H1 (cell line): ENCODE measurements at regions not wholly inside any gene's neighbourhood (a gene's known extent, or its start where the extent isn't known, plus 50 kb on each side); places are given as distances from the start of the nearest gene placed in this dataset.

ENCODE experiments used
- CTCF ChIA-PET: fragments of 300-600 bp; sonication (Branson Sonifier 250); formaldehyde crosslinking; loops from one replicate; lab custom pipeline; 2021; ENCODE audit not compliant: partially characterized antibody; lab: Charles Lee
- POLR2A ChIA-PET: fragments of 300-600 bp; sonication (Branson Sonifier 250); formaldehyde crosslinking; loops from one replicate; lab custom pipeline; 2021; ENCODE audit warnings: inconsistent platforms; ENCODE audit not compliant: partially characterized antibody; lab: Charles Lee
- DNase-seq, 2 experiments: peaks; one replicate each; pipeline versions ENCODE4 v3.0.0 to v3.0.0-alpha.2; 2010 to 2022; ENCODE audit warnings: low spot score in 2 of 2, low read depth in 1 of 2, mixed read lengths in 1 of 2
- FAIRE-seq: peaks from 2 replicates; lab custom pipeline; 2011; peaks lifted over from hg19 to GRCh38; lab: Jason Lieb, UNC
- H2AFZ ChIP-seq: 2 replicates; pipeline ENCODE4 v1.8.1; 2012; ENCODE audit warnings: low read length, inconsistent platforms
- H2AK5ac ChIP-seq: 2 replicates; pipeline ENCODE4 v1.6.1; 2013; ENCODE audit warnings: low read depth, low read length
- H2BK120ac ChIP-seq: replicated peaks from 2 replicates; pipeline ENCODE3; 2013; ENCODE audit warnings: low read depth, low read length, inconsistent platforms
- H2BK12ac ChIP-seq: 2 replicates; pipeline ENCODE4 v1.6.1; 2013; ENCODE audit warnings: low read depth, low read length
- H2BK15ac ChIP-seq: 2 replicates; pipeline ENCODE4 v1.6.1; 2013; ENCODE audit warnings: low read length
- H2BK20ac ChIP-seq: 2 replicates; pipeline ENCODE4 v1.6.1; 2013; ENCODE audit warnings: low read length
- H2BK5ac ChIP-seq: 2 replicates; pipeline ENCODE4 v1.6.1; 2013; ENCODE audit warnings: low read depth, low read length
- H3K14ac ChIP-seq: 2 replicates; pipeline ENCODE4 v1.6.1; 2013; ENCODE audit warnings: inconsistent platforms; ENCODE audit not compliant: insufficient read length
- H3K18ac ChIP-seq: 2 replicates; pipeline ENCODE4 v1.6.1; 2013; ENCODE audit warnings: low read length; ENCODE audit errors: extremely low read depth
- H3K23ac ChIP-seq: 2 replicates; pipeline ENCODE4 v1.6.1; 2013; ENCODE audit warnings: inconsistent platforms; ENCODE audit not compliant: insufficient read length
- H3K23me2 ChIP-seq: 2 replicates; pipeline ENCODE4 v1.6.1; 2013; ENCODE audit warnings: low read depth, low read length
- H3K27ac ChIP-seq: 2 replicates; pipeline ENCODE4 v1.6.1; 2011; ENCODE audit warnings: low read depth, low read length, inconsistent platforms
- H3K27me3 ChIP-seq, 4 experiments: replicated peaks in 1 of 4; 1 replicate in 1 of 4; 2 replicates in 3 of 4; pipeline versions ENCODE4 v1.6.1 to v1.8.1; 2011 to 2013; ENCODE audit warnings: low read length in 3 of 4, mild to moderate bottlenecking in 3 of 4, inconsistent platforms in 2 of 4, mixed read lengths in 2 of 4, moderate library complexity in 1 of 4; ENCODE audit not compliant: control insufficient read depth in 3 of 4, insufficient read depth in 3 of 4; ENCODE audit errors: extremely low read depth in 1 of 4
- H3K36me3 ChIP-seq, 4 experiments: 2 replicates each; pipeline versions ENCODE4 v1.6.1 to v1.8.1; 2011 to 2013; ENCODE audit warnings: mild to moderate bottlenecking in 4 of 4, low read length in 3 of 4, moderate library complexity in 2 of 4, control low read depth in 1 of 4, inconsistent platforms in 1 of 4; ENCODE audit not compliant: insufficient read depth in 4 of 4, control insufficient read depth in 2 of 4
- H3K4ac ChIP-seq: replicated peaks from 2 replicates; pipeline ENCODE3; 2013; ENCODE audit warnings: low read length, low read depth, mixed read lengths, inconsistent platforms; ENCODE audit not compliant: insufficient read length
- H3K4me1 ChIP-seq, 4 experiments: replicated peaks in 1 of 4; 1 replicate in 1 of 4; 2 replicates in 3 of 4; pipeline versions ENCODE4 v1.6.1 to v1.8.1; 2011 to 2013; ENCODE audit warnings: low read length in 3 of 4, inconsistent platforms in 2 of 4, mixed read lengths in 1 of 4; ENCODE audit not compliant: insufficient read depth in 4 of 4, control insufficient read depth in 3 of 4
- H3K4me2 ChIP-seq, 2 experiments: 2 replicates each; pipeline versions ENCODE4 v1.6.1 to v1.8.1; 2011 to 2013; ENCODE audit warnings: low read depth in 2 of 2, low read length in 2 of 2, control low read depth in 1 of 2, inconsistent platforms in 1 of 2, mild to moderate bottlenecking in 1 of 2; ENCODE audit not compliant: insufficient read depth in 1 of 2
- H3K4me3 ChIP-seq, 4 experiments: fragments of 200-600, 300-600 bp in 1 of 4; sonication (generic), shearing (Covaris generic), sonication (Bioruptor Twin) in 1 of 4; 2 replicates each; pipeline versions ENCODE4 v1.5.1 to v1.8.1; 2011 to 2016; ENCODE audit warnings: low read length in 4 of 4, low read depth in 3 of 4, control low read depth in 2 of 4, inconsistent platforms in 2 of 4, mild to moderate bottlenecking in 2 of 4, mixed read lengths in 1 of 4, moderate library complexity in 1 of 4; ENCODE audit not compliant: insufficient read depth in 2 of 4; ENCODE audit errors: extremely low read depth in 1 of 4
- H3K56ac ChIP-seq: replicated peaks from 2 replicates; pipeline ENCODE3; 2013; ENCODE audit warnings: low read depth, mild to moderate bottlenecking, mixed read lengths, low read length, inconsistent platforms; ENCODE audit not compliant: insufficient read length
- H3K79me1 ChIP-seq: 2 replicates; pipeline ENCODE4 v1.6.1; 2013; ENCODE audit warnings: low read depth, low read length, control low read depth
- H3K79me2 ChIP-seq, 2 experiments: 2 replicates each; pipeline versions ENCODE4 v1.6.1 to v1.8.1; 2012 to 2013; ENCODE audit warnings: low read length in 2 of 2, mild to moderate bottlenecking in 2 of 2, inconsistent platforms in 1 of 2; ENCODE audit not compliant: insufficient read depth in 2 of 2, control insufficient read depth in 1 of 2
- H3K9ac ChIP-seq, 4 experiments: replicated peaks in 1 of 4; 1 replicate in 1 of 4; 2 replicates in 3 of 4; pipeline versions ENCODE4 v1.6.1 to v1.8.1; 2011 to 2013; ENCODE audit warnings: low read depth in 3 of 4, low read length in 3 of 4, control low read depth in 2 of 4, mild to moderate bottlenecking in 2 of 4, moderate library complexity in 2 of 4, inconsistent platforms in 1 of 4; ENCODE audit errors: extremely low read depth in 1 of 4
- H3K9me3 ChIP-seq, 2 experiments: 2 replicates each; pipeline versions ENCODE4 v1.6.1 to v1.8.1; 2012 to 2013; ENCODE audit warnings: mild to moderate bottlenecking in 2 of 2, moderate library complexity in 2 of 2, control low read depth in 1 of 2, inconsistent platforms in 1 of 2, low read depth in 1 of 2, low read length in 1 of 2, mixed read lengths in 1 of 2; ENCODE audit not compliant: insufficient read depth in 2 of 2
- H4K20me1 ChIP-seq, 2 experiments: replicated peaks in 1 of 2; 2 replicates each; pipeline versions ENCODE3 to v1.8.1; 2011 to 2013; ENCODE audit warnings: inconsistent platforms in 2 of 2, low read length in 2 of 2, mild to moderate bottlenecking in 1 of 2; ENCODE audit not compliant: insufficient read depth in 2 of 2, control insufficient read depth in 1 of 2
- H4K5ac ChIP-seq: 2 replicates; pipeline ENCODE4 v1.6.1; 2013; ENCODE audit warnings: low read length, low read depth, mixed read lengths, inconsistent platforms; ENCODE audit not compliant: insufficient read length
- H4K8ac ChIP-seq: 2 replicates; pipeline ENCODE4 v1.8.0; 2013; ENCODE audit warnings: mild to moderate bottlenecking, moderate library complexity, low read length, inconsistent platforms; ENCODE audit not compliant: insufficient read depth; ENCODE audit errors: extremely low read depth
- H4K91ac ChIP-seq: replicated peaks from 2 replicates; pipeline ENCODE3; 2013; ENCODE audit warnings: low read length, mixed read lengths, inconsistent platforms; ENCODE audit not compliant: insufficient read length
- CBX8 ChIP-seq: fragments of 300-800, 300-1000 bp; sonication (generic); IDR thresholded peaks from 2 replicates; pipeline ENCODE4 v1.7.1; 2016; ENCODE audit warnings: low read depth, low read length, borderline replicate concordance
- FOSL1 ChIP-seq: IDR thresholded peaks from 2 replicates; pipeline ENCODE4 v1.6.1; 2011; ENCODE audit warnings: mild to moderate bottlenecking, low read depth, low read length, moderate library complexity; ENCODE audit not compliant: insufficient read depth
- POLR2AphosphoS5 ChIP-seq: IDR thresholded peaks from 2 replicates; pipeline ENCODE4 v1.6.1; 2011; ENCODE audit warnings: low read depth, low read length
- USF2 ChIP-seq: IDR thresholded peaks from 2 replicates; pipeline ENCODE4 v1.6.1; 2011; ENCODE audit warnings: low read length, improper control_type of control experiment
- WGBS, 2 experiments: shearing (Covaris generic) in 1 of 2; methylation state at CpG; one replicate each; pipeline versions ENCODE4 v1.1.6 to v1.1.7; 2013 to 2015; ENCODE audit warnings: low lambda C conversion rate in 2 of 2, mixed read lengths in 2 of 2, inconsistent platforms in 1 of 2, low coverage in 1 of 2, missing lambda C conversion rate in 1 of 2; ENCODE audit not compliant: insufficient replicate concordance in 2 of 2, insufficient coverage in 1 of 2, insufficient read length in 1 of 2; ENCODE audit errors: extremely low coverage in 1 of 2, missing lambda C conversion rate in 1 of 2; 5-methylcytosine and 5-hydroxymethylcytosine counted together

GRCh38 chr21:28160378-28160777 is 832.3 kb downstream of the LTN1 start:
- 97% methylated on average over 3 of the region's 3 CpGs; no CpG with 5 or more reads in 1 of the 2 experiments for WGBS, 2 experiments

More at GRCh38 chr21:28160378-28160777, 832.3 kb downstream of the LTN1 start:
- Histone ChIP-seq H2BK20ac (no peak overlapping the region), H2BK5ac (no peak overlapping the region), H3K4ac (no peak overlapping the region), H2BK120ac (no peak overlapping the region), H3K79me1 (no peaks in the 10 kb centered on the region), H3K4me2 (no peak overlapping the region), H4K5ac (no peak overlapping the region), H3K27ac (no peak overlapping the region), H3K14ac (no peak overlapping the region), H3K79me2 (no peaks in the 10 kb centered on the region), H3K4me1 (no peaks in the 10 kb centered on the region), H2BK12ac (no peak overlapping the region), H3K9me3 (no peaks in the 10 kb centered on the region), H2AFZ (no peak overlapping the region), H3K27me3 (no peaks in the 10 kb centered on the region), H2BK15ac (no peak overlapping the region), H3K4me3 (no peak overlapping the region), H4K91ac (no peak overlapping the region), H3K18ac (no peak overlapping the region), H3K56ac (no peak overlapping the region), H4K8ac (no peak overlapping the region), H4K20me1 (no peaks in the 10 kb centered on the region), H3K23me2 (no peaks in the 10 kb centered on the region), H3K36me3 (no peaks in the 10 kb centered on the region), H3K9ac (no peak overlapping the region), H2AK5ac (no peak overlapping the region), H3K23ac (no peak overlapping the region)
- ChIA-PET CTCF (no interaction called here), POLR2A (no interaction called here)
- DNase-seq (no peak), FAIRE-seq (no peak)
- TF ChIP-seq CBX8 (no peak), USF2 (no peak), POLR2AphosphoS5 (no peak), FOSL1 (no peak)
